HG03280 (cell line): ENCODE measurements at regions not wholly inside any gene's neighbourhood (a gene's known extent, or its start where the extent isn't known, plus 50 kb on each side); places are given as distances from the start of the nearest gene placed in this dataset.
"Not testable (repeated sequence)": the region's sequence is repeated elsewhere in the genome, so short reads cannot be mapped to it uniquely, and the experiment has no call there.

ENCODE experiments used
- ATAC-seq: cut with Tn5 transposase; IDR thresholded peaks from one replicate; pipeline ENCODE4 v1.9.1; 2021; ENCODE audit warnings: mild to moderate bottlenecking, moderate library complexity; ENCODE audit not compliant: unreplicated experiment

DNA sequence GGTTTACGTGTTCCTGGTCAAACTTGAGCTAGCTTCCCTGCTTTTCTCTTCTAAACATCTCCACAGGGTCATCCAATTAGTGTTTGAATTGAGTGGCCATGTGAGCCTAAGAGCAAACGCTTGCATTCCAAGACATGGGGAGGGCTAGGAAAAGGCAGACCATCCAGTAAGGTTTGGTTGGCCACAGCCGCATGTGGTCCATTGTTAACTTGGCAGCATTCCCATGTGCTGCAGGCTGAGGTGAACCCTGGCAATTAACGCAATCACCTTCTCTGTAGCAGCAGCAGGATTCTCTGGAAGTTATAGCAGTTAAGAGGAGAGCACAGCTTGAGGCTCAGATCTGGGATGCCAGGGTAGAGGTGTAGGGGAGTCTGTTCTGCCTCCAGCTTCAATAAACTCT is 502.2 kb upstream of the LMCD1 start:
- no peak for ATAC-seq

DNA sequence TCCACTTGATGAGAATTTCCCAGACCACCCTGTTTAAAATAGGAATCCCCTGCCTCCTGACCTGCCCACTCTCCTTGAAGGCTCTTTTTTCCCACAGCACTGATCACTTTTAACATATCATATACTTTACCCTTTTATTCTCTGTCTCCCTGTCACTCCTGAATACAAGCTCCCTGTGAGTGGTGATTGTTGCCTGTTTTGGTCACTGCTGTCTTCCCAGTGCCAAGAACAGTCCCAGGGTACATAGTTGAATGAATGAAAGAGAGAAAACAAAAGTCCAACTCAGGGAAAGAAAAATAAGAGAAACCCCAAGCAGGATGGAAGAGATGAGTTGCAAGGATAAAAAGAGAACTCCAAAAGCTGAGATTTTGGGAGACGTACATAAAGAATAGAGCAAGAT is 500.3 kb upstream of the LMCD1 start:
- ATAC-seq = no peak

DNA sequence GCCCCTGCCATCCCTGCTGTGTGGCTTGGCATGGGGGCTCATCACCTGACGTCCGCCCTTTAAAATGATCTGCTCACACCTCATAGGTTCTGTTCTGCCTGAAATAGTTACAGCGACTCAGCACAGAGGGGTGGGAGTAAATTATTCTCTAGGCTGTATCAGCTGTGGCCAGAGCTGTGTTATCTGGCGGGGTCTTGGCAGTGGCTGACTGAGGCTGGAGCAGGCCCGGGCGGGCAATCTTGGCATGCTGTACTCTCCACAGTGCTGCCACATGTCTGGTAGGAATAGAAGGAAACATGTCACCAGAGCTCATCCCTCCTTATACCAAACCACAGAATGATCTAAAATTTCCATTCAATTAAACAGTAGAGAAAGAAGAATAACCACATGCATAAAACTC is 499.9 kb upstream of the LMCD1 start:
- no peak for ATAC-seq

DNA sequence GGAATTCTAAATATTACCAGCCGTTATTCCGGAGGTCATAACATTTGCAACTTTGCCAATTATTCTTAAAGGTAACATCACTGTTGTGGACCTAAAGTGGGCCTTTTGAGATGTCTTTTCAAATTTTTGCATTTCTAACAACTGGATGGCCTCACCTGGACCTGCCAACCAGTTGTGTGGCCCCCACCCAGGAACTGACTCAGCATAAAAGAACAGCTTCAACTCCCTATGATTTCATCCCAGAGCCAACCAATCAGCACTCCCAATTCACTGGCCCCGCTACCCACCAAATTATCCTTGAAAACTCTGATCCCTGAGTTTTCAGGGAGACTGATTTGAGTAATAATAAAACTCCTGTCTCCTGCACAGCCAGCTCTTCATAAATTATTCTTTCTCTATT is 489.7 kb upstream of the LMCD1 start:
- ATAC-seq = no peak

DNA sequence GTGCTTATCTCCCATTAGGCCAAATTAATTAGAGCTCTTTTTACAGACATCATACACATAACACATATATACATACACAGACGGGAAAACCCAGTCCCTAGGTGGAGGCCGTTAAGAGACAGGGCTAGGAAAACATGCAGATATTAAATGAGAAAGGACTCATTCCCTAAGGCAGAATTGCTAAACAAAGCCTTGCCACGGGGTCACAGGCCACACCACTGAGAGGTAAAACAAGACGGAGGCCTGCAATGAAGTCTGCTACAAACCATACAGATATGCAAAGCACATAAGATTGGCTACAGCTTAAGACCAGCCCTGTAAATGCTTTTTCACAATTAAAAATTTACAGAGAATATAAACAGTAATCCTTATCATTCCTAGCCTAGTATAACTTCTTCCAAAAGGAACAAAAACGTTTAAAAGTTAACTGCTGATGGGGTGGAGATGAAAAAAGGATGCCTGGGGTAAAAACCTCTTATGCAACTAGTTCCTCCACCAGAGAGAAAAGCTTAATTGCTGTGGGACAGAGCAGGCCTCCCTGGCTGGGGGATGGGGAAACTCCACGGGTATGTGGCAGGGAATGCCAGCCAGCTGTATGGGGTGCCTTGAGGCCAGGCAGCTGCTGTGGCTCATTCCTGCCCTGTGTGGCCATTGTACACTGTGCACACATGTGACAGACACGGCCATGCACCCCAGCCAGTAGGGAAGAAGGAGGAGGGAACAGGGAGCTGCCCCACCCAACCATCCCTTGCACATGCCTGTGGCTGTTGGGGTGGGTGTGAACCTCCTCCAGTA is 481.4 kb upstream of the LMCD1 start:
- no peak for ATAC-seq

DNA sequence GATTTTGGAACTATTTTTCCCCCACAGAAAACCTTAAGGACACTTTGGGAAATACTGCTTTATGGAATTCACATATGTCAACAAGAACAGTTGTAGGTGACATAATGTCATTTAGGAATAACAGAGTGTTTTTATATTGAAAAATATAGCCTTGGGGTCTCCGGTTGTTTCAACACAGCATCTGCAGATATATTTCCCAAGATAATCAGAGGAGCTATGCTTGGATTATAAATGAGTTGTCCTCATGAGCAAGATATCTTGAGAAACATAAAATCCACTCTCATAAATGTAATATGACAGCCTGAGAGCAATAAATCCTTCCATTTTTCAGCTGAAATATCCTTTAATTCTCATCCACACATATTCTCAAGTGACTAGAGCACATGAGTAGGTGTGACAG is 473.7 kb upstream of the LMCD1 start:
- no peak for ATAC-seq

DNA sequence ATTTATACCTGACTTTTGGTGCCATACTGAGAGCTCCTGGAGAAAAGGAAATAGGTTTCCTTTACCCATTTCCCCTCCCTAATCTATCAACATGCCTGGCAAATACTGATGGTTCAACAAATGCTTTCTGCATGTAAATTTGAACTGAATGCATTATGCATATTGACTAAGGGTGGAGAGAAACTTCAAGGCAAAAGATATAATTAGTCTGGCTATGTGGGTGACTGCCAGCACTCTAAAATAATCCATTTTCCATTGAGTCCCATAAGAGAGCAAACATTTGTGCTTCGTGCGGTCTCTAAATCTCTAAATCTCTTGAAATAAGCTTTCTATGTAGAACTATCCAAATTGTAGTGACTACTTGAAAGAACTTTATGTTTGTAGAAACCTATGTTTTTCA is 451.3 kb upstream of the LMCD1 start:
- ATAC-seq = no peak

DNA sequence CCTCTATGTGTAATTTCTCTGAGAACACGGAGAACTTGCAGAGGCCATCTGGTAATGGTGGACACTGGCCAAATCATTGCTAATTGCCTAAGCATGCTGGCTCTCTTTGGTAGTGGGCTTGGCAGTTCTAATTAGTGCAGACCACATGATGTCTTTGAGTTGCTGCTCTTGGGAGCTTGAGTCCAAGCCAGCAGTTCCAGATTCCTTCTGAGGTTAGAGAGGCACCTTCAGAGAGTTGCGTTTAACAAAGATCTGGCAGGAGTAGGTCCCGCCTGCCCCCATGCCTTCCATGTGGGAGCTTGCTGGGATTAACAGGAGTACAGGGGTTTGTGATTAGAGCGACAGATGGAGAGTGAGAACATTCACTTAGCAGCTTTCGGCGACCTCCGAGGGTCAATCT is 449.0 kb upstream of the LMCD1 start:
- ATAC-seq = no peak

DNA sequence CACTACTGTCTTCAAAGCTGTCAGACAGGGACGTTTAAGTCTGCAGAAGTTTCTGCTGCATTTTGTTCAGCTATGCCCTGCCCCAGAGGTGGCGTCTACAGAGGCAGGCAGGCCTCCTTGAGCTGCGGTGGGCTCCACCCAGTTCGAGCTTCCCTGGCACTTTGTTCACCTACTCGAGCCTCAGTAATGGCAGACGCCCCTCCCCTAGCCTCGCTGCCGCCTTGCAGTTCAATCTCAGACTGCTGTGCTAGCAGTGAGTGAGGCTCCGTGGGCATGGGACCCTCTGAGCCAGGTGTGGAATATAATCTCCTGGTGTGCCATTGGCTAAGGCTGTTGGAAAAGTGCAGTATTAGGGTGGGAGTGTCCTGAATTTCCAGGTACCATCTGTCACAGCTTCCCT is 433.5 kb upstream of the LMCD1 start:
- not testable (repeated sequence) for ATAC-seq

DNA sequence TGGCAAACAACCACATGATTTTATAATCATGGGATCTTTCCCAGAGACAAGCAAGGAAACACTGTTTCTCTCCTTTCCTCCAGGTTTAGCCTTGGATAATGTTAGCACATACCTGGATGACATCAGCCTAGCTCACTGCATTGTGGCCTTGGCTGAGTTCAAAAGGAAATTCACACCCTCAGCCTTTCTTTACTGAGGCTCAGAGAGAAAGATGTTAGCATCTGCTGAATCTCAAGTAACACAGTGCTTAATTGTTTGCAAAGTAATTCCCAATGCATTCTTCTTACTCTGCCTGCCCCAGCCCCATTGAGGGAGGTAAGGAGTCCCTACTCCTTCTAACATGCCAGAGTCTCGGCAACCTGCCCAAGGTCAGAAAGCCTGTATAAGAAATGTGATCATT is 432.2 kb upstream of the LMCD1 start:
- ATAC-seq = no peak

DNA sequence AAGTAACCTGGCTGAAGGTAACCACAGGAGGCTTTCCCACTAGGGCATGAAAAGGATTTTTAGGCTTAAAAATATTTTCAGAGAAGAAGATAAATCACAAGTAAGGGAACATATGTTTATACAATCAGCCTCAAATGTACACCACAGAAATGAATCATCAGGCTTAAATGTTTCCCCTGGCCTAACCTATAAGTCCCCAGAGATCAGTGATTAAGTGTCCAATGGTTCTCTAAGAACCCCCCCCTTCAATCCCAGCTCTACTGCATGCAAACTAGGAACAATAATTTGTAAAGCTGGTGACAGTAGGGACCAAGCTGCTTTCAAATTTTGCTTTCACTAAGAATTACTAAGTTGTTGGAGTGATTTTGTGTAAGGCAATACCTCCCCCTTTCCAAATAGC is 431.6 kb upstream of the LMCD1 start:
- ATAC-seq = no peak

DNA sequence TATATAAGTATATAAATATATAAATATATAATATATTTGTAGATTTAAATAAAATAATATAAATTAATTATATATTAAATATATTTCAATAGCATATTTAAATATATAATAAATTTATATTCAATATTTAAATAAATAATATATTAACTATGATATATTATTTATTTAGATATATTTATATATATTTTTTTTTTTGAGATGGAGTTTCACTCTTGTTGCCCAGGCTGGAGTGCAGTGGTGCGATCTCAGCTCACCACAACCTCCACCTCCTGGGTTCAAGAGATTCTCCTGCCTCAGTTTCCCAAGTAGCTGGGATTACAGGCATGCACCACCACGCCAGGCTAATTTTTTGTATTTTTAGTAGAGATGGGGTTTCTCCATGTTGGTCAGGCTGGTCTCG is 426.9 kb upstream of the LMCD1 start:
- not testable (repeated sequence) for ATAC-seq

DNA sequence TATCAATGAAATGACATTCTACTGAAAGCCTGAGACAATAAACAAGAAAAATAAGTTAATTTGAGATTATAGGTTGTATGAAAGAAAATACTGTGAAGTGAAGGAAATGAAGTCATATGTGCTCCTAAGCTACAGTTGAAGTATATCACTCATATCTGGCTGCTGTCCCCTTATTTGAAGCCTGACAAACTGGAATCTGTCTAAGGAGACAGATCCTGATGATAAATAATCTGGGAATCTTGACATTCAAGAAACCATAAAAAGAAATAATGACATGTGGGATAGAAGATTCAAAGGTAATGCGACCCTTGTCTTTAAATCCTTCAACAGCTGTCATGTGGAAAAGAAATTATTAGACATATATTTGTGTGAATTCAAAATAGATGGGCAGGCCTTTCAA is 424.5 kb upstream of the LMCD1 start:
- no peak for ATAC-seq

DNA sequence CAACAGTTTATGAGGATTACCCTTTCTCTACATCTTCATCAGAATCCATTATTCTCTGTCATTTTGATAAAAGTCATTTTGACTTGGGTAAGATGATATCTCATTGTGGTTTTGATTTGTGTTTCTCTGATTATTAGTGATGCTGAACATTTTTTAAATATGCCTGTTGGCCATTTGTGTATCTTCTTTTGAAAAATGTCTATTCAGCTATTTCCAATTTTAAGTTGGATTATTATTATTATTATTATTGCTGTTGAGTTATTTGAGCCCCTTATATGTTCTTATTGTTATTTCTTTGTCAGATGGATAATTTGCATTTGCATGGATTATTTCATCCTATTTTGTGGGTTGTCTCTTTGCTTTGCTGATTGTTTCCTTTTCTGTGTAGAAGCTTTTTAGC is 421.2 kb upstream of the LMCD1 start:
- no peak for ATAC-seq

DNA sequence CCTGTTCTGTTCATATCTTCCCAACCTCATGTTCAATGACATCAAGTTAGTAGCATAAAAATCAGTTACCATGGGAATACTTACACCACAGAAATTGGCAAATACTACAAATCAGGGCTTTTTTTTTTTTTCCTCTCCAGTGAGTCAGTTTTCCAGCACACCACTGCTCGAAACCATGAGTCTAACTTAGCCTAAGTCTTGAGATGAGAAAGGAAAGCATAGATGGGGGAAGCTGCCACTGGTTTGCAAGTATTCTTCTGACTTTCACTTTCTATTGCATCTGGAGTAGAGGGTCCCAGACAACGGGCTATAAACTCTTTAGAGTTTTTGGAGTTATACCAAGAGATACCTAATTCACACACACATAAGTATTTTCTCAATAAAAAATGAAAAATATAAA is 416.1 kb upstream of the LMCD1 start:
- ATAC-seq = no peak

DNA sequence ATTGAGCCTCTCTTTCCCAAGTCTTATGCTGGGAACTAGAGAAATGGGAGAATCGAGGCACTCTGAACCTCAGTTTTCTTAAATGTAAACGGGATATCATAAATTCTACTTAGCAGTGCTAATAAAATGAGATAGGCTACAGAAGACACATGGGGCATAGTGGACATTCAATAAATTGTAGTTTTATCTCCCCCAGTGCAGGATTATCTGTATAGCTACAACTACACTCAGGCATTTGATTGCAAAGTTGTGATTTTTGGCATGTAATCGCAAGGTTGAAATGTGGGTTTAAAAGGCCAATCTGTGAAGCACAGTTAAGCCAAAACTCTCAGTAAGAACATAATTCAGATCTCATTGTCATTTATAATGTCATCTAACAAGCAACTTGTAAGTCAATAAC is 413.7 kb upstream of the LMCD1 start:
- ATAC-seq = no peak

DNA sequence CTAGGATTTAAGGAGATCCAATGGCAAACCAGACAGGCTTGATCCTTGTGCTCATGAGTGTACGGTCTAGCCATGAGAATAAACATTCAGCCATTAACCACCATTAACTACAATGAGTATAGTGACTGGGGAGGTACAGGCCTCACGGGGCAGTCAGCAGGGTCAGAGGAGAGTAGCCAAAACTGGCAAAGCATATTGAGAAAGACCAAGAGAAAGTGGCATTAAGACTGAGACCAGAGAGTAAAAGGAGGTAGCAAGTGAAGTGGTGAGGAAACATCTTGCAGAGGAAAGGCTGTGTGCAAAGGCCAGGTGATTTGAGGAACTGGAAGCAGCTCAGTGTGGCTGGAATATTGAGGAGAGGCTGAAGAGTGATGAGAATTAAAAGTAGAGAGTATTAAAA is 407.2 kb upstream of the LMCD1 start:
- no peak for ATAC-seq

DNA sequence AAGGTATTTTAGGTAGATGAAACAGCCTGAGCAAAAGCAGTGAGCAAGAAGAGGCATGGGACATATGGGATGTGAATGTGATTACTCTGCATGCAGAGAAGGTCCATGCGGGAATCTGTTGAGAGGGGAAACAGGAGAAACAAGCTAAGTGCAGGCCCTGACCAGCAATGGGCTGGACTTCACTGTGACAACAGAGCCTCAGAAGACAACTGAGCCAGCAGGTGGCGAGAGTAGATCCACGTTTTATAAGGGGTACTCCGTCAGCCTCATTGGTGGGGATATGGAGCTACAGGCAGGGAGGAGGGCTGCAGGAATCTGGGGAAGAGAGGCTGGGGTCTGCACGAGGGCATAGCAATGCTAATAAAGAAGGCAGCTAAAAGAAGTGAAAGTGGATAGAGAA is 405.9 kb upstream of the LMCD1 start:
- ATAC-seq = no peak

DNA sequence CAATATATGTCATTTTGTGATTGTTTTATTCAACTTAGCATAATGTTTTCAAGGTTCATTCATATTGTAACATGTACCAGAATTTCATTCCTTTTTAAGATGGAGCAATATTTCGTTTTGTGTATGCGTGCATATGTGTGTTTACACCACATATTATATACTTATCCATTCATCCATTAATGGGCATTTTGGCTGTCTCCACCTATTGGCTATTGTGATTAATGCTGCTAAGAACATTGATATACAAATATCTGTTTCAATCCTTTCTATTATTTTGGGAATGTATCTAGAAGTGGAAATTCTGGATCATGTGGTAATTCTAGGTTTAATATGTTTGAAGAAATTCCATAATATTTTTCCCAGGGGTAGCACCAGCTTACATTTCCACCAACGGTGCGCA is 403.9 kb upstream of the LMCD1 start:
- no peak for ATAC-seq

DNA sequence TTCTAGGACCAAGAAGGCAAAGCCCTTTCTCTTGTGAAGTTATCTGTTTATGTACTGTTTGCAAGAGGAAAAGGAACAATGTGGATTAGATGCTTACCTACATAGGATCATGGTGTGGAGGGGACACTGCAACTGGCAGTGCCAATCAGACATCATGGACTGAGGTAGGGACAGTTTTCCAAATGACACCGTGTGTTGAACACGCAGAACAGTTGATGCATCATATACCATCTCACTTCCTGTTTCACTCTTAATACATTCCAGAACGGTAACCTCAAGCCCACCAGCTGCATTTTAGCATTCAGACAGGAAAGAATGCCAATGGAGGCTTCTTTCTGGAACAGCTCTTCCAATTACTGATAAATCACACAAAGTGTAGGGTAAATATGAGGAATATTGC is 397.7 kb upstream of the LMCD1 start:
- no peak for ATAC-seq

DNA sequence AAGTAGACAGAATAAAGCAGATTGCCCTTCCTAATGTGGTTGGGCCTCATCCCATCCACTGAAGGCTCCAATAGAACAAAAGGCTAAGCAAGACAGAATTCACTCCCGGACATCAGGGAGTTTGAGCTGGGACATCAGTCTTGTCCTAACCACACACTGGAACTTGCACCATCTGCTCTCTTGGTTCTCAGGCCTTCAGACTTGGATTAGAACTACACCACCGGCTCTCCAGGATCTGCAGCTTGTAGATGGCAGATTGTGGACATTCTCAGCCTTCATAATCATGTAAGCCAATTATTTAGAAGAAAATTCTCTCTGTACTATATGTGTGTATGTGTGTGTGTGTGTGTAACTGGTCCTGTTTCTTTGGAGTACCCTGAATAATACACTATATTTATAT is 394.7 kb upstream of the LMCD1 start:
- ATAC-seq = no peak

DNA sequence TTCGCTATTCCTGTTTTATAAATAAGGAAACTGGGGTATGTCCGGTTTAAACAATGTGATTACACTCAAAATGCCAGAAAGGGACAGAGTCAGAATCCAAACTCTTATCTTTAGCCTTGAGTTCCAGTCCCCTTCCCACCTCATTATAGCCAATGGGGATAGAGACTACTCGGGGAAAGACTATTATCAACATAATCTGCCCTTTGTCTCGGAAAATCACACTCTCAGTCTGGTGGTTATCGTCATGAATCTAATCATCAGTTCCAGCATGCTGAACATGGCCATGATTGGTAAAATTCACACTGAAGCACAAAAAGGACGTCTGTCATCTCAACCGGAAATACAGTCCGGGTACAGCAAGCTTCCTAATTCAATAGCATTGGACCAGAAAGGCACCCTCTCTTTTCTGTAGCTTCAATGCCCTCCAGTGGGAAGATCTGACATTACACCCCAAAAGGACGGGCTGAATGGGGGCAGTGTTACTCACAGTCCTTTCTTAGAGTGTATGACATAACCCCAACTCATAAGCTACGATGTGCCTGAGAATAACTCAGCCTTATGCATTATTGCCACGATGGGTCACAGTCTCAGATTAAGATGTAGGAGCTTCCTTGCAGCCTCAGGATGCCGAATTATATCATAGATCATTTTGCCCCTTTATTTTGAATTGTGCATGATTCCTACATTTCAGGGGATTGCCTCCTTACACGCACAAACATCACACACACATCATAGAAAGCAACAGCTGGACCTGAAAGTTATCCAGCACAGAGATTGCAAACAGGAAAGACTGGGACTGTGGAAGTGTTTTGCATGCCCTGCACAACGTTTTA is 390.4 kb upstream of the LMCD1 start:
- ATAC-seq = peak; percentile 99
